DOHH2 (cell line): ENCODE measurements at regions not wholly inside any gene's neighbourhood (a gene's known extent, or its start where the extent isn't known, plus 50 kb on each side); places are given as distances from the start of the nearest gene placed in this dataset.

ENCODE experiments used
- H3F3A ChIP-seq: fragments of 200-600 bp; sonication (generic), shearing (Covaris generic); 2 replicates; pipeline ENCODE4 v1.6.0; 2016; ENCODE audit warnings: antibody characterized with exemption, mild to moderate bottlenecking; ENCODE audit not compliant: control insufficient read depth, insufficient read depth
- H3K27ac ChIP-seq: fragments of 200-600 bp; sonication (generic); 2 replicates; pipeline ENCODE4 v1.5.1; 2014; ENCODE audit warnings: low read depth, mild to moderate bottlenecking, low read length, moderate library complexity
- H3K27me3 ChIP-seq: fragments of 200-600 bp; sonication (generic); 2 replicates; pipeline ENCODE4 v1.6.1; 2014; ENCODE audit warnings: mild to moderate bottlenecking, low read length, mixed read lengths; ENCODE audit not compliant: control insufficient read depth
- H3K36me3 ChIP-seq: fragments of 200-600 bp; sonication (generic); 2 replicates; pipeline ENCODE4 v1.6.1; 2014; ENCODE audit warnings: mild to moderate bottlenecking, low read length, moderate library complexity, mixed read lengths; ENCODE audit not compliant: control insufficient read depth
- H3K4me1 ChIP-seq: fragments of 200-600 bp; sonication (generic); 2 replicates; pipeline ENCODE4 v1.6.1; 2014; ENCODE audit warnings: mild to moderate bottlenecking, low read length, mixed read lengths; ENCODE audit not compliant: control insufficient read depth
- H3K4me2 ChIP-seq: fragments of 200-600 bp; sonication (generic); 2 replicates; pipeline ENCODE4 v1.6.0; 2014; ENCODE audit warnings: mild to moderate bottlenecking, low read length, moderate library complexity
- H3K4me3 ChIP-seq: fragments of 200-600 bp; sonication (generic); 2 replicates; pipeline ENCODE4 v1.5.1; 2014; ENCODE audit warnings: mild to moderate bottlenecking, low read length, mixed read lengths
- H3K79me2 ChIP-seq: fragments of 200-600 bp; sonication (generic); 2 replicates; pipeline ENCODE4 v1.6.1; 2014; ENCODE audit warnings: mild to moderate bottlenecking, low read length, mixed read lengths; ENCODE audit not compliant: control insufficient read depth
- H3K9me2 ChIP-seq: fragments of 200-600 bp; sonication (generic); replicated peaks from 2 replicates; pipeline ENCODE4 v1.6.1; 2014; ENCODE audit warnings: mild to moderate bottlenecking, low read length, mixed read lengths; ENCODE audit not compliant: control insufficient read depth
- H3K9me3 ChIP-seq: fragments of 200-600 bp; sonication (generic); 2 replicates; pipeline ENCODE4 v1.6.1; 2014; ENCODE audit warnings: antibody characterized with exemption, low read length, mixed read lengths; ENCODE audit not compliant: control insufficient read depth, insufficient read depth
- H4K20me1 ChIP-seq: fragments of 200-600 bp; sonication (generic); 2 replicates; pipeline ENCODE4 v1.6.0; 2014; ENCODE audit warnings: low read depth, mild to moderate bottlenecking, antibody characterized with exemption, low read length, moderate library complexity; ENCODE audit not compliant: control insufficient read depth, insufficient read depth
- EZH2phosphoT487 ChIP-seq: fragments of 200-600 bp; sonication (generic); IDR thresholded peaks from 2 replicates; pipeline ENCODE4 v1.6.1; 2017; ENCODE audit warnings: borderline replicate concordance, mild to moderate bottlenecking, antibody characterized with exemption, low read length, moderate library complexity, mixed read lengths
- TF ChIP-seq, protein P1 (sequence below): fragments of 200-600 bp; sonication (generic); IDR thresholded peaks from one replicate; pipeline ENCODE4 v1.5.1; 2014; ENCODE audit warnings: antibody characterized with exemption, mild to moderate bottlenecking, low read depth, low read length; ENCODE audit not compliant: poor library complexity, severe bottlenecking

DNA sequence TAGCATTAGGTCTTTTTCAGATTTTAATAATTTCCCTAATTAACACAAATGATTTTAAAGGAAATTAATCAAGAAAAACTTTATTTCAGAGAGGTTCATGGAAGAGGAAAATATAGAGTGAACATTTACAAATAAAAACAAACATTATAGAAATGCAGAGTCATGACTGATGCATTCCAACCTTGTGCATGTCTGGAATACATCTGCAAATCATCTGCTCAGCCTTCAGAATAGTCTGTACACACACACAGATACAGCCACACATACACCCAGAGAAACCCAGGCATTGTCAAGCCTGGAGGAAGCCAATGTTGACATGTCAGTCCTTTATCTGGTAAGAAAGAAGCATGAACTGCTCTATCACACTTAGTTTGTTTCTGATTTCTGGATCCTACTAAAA is 61.3 kb upstream of the NFKB1 start:
- no peaks in the 10 kb centered on the region for H3K9me2 ChIP-seq
- H3K36me3 ChIP-seq = no peaks in the 10 kb centered on the region
- H3K79me2 ChIP-seq = no peaks in the 10 kb centered on the region
- H3K27ac ChIP-seq = no peak overlapping the region
- H3K4me1 ChIP-seq = peaks cover 6% of the 10 kb centered on the region
- H3K9me3 ChIP-seq = peaks cover 3% of the 10 kb centered on the region
- no peaks in the 10 kb centered on the region for H3F3A ChIP-seq
- no peak overlapping the region for H3K4me3 ChIP-seq
- no peaks in the 10 kb centered on the region for H4K20me1 ChIP-seq
- no peaks in the 10 kb centered on the region for H3K27me3 ChIP-seq
- TF ChIP-seq, protein P1, sequence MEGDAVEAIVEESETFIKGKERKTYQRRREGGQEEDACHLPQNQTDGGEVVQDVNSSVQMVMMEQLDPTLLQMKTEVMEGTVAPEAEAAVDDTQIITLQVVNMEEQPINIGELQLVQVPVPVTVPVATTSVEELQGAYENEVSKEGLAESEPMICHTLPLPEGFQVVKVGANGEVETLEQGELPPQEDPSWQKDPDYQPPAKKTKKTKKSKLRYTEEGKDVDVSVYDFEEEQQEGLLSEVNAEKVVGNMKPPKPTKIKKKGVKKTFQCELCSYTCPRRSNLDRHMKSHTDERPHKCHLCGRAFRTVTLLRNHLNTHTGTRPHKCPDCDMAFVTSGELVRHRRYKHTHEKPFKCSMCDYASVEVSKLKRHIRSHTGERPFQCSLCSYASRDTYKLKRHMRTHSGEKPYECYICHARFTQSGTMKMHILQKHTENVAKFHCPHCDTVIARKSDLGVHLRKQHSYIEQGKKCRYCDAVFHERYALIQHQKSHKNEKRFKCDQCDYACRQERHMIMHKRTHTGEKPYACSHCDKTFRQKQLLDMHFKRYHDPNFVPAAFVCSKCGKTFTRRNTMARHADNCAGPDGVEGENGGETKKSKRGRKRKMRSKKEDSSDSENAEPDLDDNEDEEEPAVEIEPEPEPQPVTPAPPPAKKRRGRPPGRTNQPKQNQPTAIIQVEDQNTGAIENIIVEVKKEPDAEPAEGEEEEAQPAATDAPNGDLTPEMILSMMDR = no peak
- no peak for TF ChIP-seq EZH2phosphoT487
- H3K4me2 ChIP-seq = no peak overlapping the region

DNA sequence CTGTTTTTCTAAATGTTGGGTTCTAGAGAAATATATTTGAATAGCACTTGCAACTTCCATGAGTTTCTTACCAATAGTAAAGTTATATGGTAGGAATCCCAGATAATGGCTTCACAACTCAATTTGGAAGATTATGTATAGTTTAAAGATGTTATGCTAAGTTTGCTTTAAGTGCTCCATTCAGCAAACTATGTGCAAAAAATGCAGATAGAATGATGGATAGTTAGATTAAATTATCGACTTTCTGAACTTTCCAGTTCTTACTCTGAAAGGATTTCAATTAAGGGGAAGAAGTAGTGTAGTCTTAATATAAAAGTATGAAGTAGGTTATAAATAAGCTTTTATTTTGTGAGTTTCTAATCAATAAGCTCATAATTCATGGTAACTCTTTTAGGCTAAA is 60.7 kb upstream of the NFKB1 start:
- Histone ChIP-seq H3K4me1 (peaks cover 6% of the 10 kb centered on the region), H3K27ac (no peak overlapping the region), H3K79me2 (no peaks in the 10 kb centered on the region), H3K9me3 (no peaks in the 10 kb centered on the region), H3K4me3 (no peak overlapping the region), H4K20me1 (no peaks in the 10 kb centered on the region), H3F3A (no peaks in the 10 kb centered on the region), H3K9me2 (no peaks in the 10 kb centered on the region), H3K4me2 (no peak overlapping the region), H3K27me3 (no peaks in the 10 kb centered on the region), H3K36me3 (no peaks in the 10 kb centered on the region)
- no peak for TF ChIP-seq EZH2phosphoT487
- TF ChIP-seq, protein P1 = no peak

DNA sequence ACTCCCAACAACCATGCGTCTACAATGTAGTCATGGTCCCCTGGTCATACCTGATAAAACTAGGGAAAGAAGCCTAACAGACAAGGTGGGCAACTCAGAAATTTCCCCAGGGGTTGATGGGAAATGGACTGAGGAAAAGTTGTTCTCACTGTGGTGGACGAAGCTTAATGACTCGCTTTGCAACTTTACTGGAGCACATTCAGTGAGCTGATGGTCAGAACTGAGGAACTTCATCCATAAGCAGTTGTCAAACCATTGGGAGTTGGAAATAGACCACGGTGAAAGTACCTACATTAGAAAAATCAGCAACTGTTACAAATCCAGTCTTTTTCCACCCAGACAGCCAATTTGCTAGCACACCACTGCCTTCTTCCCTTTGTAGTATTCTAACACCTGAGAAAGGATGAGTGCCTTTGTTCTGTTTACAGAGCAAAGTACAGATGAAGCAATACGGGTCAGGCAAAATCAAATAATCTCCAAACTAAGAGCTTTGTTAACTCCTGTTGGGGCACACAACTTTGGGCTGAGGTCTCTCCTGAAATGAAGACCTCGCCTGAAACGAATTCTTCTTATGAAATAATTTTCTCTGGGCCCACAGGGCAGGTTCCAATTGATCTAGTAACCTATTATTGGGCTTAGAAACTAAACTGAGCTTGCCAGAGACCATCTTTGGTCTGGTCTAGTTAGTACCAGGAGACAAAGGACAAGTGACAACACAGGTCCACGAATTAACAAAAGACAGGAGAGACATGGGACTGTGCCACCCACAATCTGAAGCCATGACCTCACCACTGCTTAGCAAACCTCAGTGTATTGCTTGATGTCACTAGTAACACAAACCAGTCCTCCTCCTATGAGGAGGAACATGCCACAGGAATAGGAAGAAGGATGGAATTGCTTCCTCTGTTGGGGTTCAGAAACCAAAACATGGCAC is 58.9 kb upstream of the NFKB1 start:
- H3K36me3 ChIP-seq = no peaks in the 10 kb centered on the region
- H3K4me1 ChIP-seq = peaks cover 6% of the 10 kb centered on the region
- H3K4me3 ChIP-seq = no peak overlapping the region
- H3K9me3 ChIP-seq = no peaks in the 10 kb centered on the region
- no peak for TF ChIP-seq EZH2phosphoT487
- TF ChIP-seq, protein P1 = no peak
- no peaks in the 10 kb centered on the region for H3F3A ChIP-seq
- H3K4me2 ChIP-seq = no peak overlapping the region
- H4K20me1 ChIP-seq = no peaks in the 10 kb centered on the region
- no peaks in the 10 kb centered on the region for H3K27me3 ChIP-seq
- no peak overlapping the region for H3K27ac ChIP-seq
- H3K79me2 ChIP-seq = no peaks in the 10 kb centered on the region
- H3K9me2 ChIP-seq = no peaks in the 10 kb centered on the region
